RWPE1 (cell line): ENCODE measurements at regions not wholly inside any gene's neighbourhood (a gene's known extent, or its start where the extent isn't known, plus 50 kb on each side); places are given as distances from the start of the nearest gene placed in this dataset.

Experiments
- CTCF ChIA-PET: fragments of 350-600 bp; sonication (Branson Sonifier 250); formaldehyde crosslinking; extraction: SDS; loops from one replicate; lab custom pipeline; 2021; lab: Yijun Ruan, JAX
- POLR2A ChIA-PET: fragments of 400-600 bp; formaldehyde crosslinking; extraction: SDS; loops from one replicate; lab custom pipeline; 2020; ENCODE audit warnings: antibody characterized with exemption; ENCODE audit not compliant: low non-redundant PET; lab: Yijun Ruan, JAX
- DNase-seq: peaks from one replicate; pipeline ENCODE4 v3.0.0; 2012; ENCODE audit warnings: low spot score
- H3K27ac ChIP-seq: fragments of 450-650 bp; 2 replicates; pipeline ENCODE4 v1.5.1; 2017
- TF ChIP-seq, protein P1 (sequence below): fragments of 450-650 bp; conservative IDR thresholded peaks from 2 replicates; pipeline ENCODE4 v1.5.1; 2017; ENCODE audit warnings: low read depth, mild to moderate bottlenecking

DNA sequence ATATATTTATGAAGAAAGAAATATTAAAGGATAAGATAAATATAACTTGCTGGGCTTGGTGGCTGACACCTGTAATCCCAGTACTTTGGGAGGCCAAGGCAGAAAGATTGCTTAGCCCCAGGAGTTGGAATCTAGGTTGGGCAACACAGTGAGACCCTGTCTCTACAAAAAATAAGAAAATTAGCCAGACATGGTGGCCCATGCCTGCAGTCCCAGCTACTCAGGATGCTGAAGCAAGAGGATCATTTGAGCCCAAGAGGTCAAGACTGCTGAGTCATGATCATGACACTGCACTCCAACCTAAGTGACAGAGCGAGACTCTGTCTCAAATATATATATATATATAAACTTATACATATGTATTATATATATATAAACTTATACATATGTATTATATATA lies 164.0 kb downstream of the MRPL14 start:
- POLR2A ChIA-PET = no interaction called here
- TF ChIP-seq, protein P1, sequence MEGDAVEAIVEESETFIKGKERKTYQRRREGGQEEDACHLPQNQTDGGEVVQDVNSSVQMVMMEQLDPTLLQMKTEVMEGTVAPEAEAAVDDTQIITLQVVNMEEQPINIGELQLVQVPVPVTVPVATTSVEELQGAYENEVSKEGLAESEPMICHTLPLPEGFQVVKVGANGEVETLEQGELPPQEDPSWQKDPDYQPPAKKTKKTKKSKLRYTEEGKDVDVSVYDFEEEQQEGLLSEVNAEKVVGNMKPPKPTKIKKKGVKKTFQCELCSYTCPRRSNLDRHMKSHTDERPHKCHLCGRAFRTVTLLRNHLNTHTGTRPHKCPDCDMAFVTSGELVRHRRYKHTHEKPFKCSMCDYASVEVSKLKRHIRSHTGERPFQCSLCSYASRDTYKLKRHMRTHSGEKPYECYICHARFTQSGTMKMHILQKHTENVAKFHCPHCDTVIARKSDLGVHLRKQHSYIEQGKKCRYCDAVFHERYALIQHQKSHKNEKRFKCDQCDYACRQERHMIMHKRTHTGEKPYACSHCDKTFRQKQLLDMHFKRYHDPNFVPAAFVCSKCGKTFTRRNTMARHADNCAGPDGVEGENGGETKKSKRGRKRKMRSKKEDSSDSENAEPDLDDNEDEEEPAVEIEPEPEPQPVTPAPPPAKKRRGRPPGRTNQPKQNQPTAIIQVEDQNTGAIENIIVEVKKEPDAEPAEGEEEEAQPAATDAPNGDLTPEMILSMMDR = no peak
- CTCF ChIA-PET = no interaction called here
- H3K27ac ChIP-seq = no peak overlapping the region
- DNase-seq = no peak

GRCh38 chr6:43962458-43962857 lies 164.8 kb downstream of the MRPL14 start:
- ChIA-PET POLR2A (no interaction called here), CTCF (no interaction called here)
- TF ChIP-seq, protein P1 = no peak
- no peak overlapping the region for H3K27ac ChIP-seq
- no peak for DNase-seq

GRCh38 chr6:43957273-43957672 lies 170.0 kb downstream of the MRPL14 start:
- no peak for DNase-seq
- ChIA-PET CTCF (no interaction called here), POLR2A (no interaction called here)
- TF ChIP-seq, protein P1 = no peak
- no peak overlapping the region for H3K27ac ChIP-seq

- TF ChIP-seq, protein P1 = no peak
- POLR2A ChIA-PET = no interaction called here
- CTCF ChIA-PET = no interaction called here
- DNase-seq = no peak
- no peak overlapping the region for H3K27ac ChIP-seq
These were observed 170.8 kb downstream of the MRPL14 start for GRCh38 chr6:43956478-43956877.

GRCh38 chr6:43954311-43955131 lies 172.7 kb downstream of the MRPL14 start:
- TF ChIP-seq, protein P1 = no peak
- CTCF ChIA-PET = interaction anchor here (0.5 to 1.4 kb wide), 5 partner anchors 10 to 310 kb away, joined by 3 to 4 read pairs (median 3); no protein-coding TSS in a partner anchor
- POLR2A ChIA-PET = interaction anchor here (0.8 kb wide), 1 partner anchor 184 kb away, joined by 3 read pairs; the partner anchor contains the start of gene VEGFA
- no peak overlapping the region for H3K27ac ChIP-seq
- no peak for DNase-seq

GRCh38 chr6:43953794-43954310 lies 173.4 kb downstream of the MRPL14 start:
- ChIA-PET POLR2A (interaction anchor here (0.8 kb wide), 1 partner anchor 184 kb away, joined by 3 read pairs; the partner anchor contains the start of gene VEGFA), CTCF (interaction anchor here (0.5 to 1.4 kb wide), 6 partner anchors 10 to 311 kb away, joined by 3 to 4 read pairs (median 3); no protein-coding TSS in a partner anchor)
- TF ChIP-seq, protein P1 = no peak
- no peak for DNase-seq
- H3K27ac ChIP-seq = no peak overlapping the region
